ENCODE measurements at regions not wholly inside any gene's neighbourhood (a gene's known extent, or its start where the extent isn't known, plus 50 kb on each side); places are given as distances from the start of the nearest gene placed in this dataset.

DNA sequence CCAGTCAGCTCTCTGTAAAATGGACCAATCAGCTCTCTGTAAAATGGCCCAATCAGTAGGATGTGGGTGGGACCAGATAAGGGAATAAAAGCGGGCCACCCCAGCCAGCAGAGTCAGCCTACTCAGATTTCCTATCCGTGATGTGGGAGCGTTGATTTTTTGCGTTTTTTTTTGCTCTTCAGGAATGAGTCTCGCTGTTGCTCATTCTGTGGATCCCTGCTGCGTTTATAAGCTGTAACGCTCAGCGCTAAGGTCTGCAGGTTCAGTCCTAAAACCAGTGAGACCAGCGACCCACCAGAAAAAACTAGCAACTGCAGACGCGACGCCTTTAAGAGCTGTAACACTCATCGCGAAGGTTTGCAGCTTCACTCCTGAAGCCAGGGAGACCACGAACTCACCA is 435.7 kb downstream of the SLITRK6 start:
- Histone ChIP-seq H3K27ac (ENCODE audit: insufficient read depth, low read length) (no peak overlapping the region), H3K18ac (ENCODE audit: low read depth, low read length) (no peak overlapping the region), H3K79me1 (ENCODE audit: low read depth in 1 of 2, low read length in 2 of 2) (no peaks in the 10 kb centered on the region), H2AK9ac (replicated peaks; ENCODE audit: low read depth, low read length, poor library complexity) (no peak overlapping the region), H3K27me3 (ENCODE audit: control insufficient read depth, insufficient read depth, low read length) (no peaks in the 10 kb centered on the region), H3K9ac (ENCODE audit: low read depth, low read length) (no peak overlapping the region), H2BK15ac (ENCODE audit: low read depth, low read length) (no peak overlapping the region), H3K4me3 (ENCODE audit: insufficient read depth, low read depth, low read length) (no peak overlapping the region), H4K8ac (ENCODE audit: low read depth in 2 of 2, low read length in 2 of 2) (no peak overlapping the region), H3K36me3 (ENCODE audit: control insufficient read depth, insufficient read depth, low read length) (no peaks in the 10 kb centered on the region), H4K91ac (ENCODE audit: insufficient read depth, low read depth, low read length) (no peak overlapping the region), H3K4ac (ENCODE audit: low read depth, low read length) (no peak overlapping the region), H3K9me1 (ENCODE audit: insufficient read depth, low read length) (no peaks in the 10 kb centered on the region), H4K5ac (ENCODE audit: low read depth, low read length) (no peak overlapping the region), H3K56ac (ENCODE audit: extremely low read depth, insufficient read depth, low read length) (no peak overlapping the region), H2BK5ac (ENCODE audit: low read depth, low read length, poor library complexity, severe bottlenecking) (no peak overlapping the region), H2BK20ac (ENCODE audit: low read depth, low read length) (no peak overlapping the region), H2AFZ (replicated peaks; ENCODE audit: low read length, poor library complexity) (no peak overlapping the region), H3K23ac (ENCODE audit: low read depth, low read length) (no peak overlapping the region), H3K4me2 (ENCODE audit: low read depth, low read length) (no peak overlapping the region), H2BK120ac (ENCODE audit: low read depth, low read length) (no peak overlapping the region), H2AK5ac (ENCODE audit: low read depth, low read length) (no peak overlapping the region), H4K20me1 (ENCODE audit: insufficient read depth, low read length) (no peaks in the 10 kb centered on the region), H3K4me1 (ENCODE audit: control insufficient read depth, insufficient read depth, low read length) (no peaks in the 10 kb centered on the region), H3K9me3 (ENCODE audit: control insufficient read depth, insufficient read depth, low read length) (no peaks in the 10 kb centered on the region), H3K14ac (replicated peaks; ENCODE audit: low read depth, low read length) (no peak overlapping the region)
- TF ChIP-seq, protein P1, sequence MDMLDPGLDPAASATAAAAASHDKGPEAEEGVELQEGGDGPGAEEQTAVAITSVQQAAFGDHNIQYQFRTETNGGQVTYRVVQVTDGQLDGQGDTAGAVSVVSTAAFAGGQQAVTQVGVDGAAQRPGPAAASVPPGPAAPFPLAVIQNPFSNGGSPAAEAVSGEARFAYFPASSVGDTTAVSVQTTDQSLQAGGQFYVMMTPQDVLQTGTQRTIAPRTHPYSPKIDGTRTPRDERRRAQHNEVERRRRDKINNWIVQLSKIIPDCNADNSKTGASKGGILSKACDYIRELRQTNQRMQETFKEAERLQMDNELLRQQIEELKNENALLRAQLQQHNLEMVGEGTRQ (IDR thresholded peaks at IDR 0.05; ENCODE audit: low read depth, low read length), result no peak
- no peak for TF ChIP-seq BHLHE40 (IDR thresholded peaks at IDR 0.05; ENCODE audit: low read depth, low read length)
- no peak for TF ChIP-seq MAFK (IDR thresholded peaks at IDR 0.05; ENCODE audit: low read depth, low read length)
- no peak for TF ChIP-seq CEBPB (IDR thresholded peaks at IDR 0.05; ENCODE audit: low read depth, low read length)
- no peak for TF ChIP-seq MAZ (IDR thresholded peaks at IDR 0.05; ENCODE audit: borderline replicate concordance, low read depth, low read length)
- CTCF ChIA-PET, result no interaction called here
- in situ Hi-C loops (cut with MboI; ENCODE audit: low sequenced_read_pairs), result no loop called here
- ATAC-seq (ENCODE audit: low read depth) (no peak), DNase-seq (no peak)
- no TSS peak for BruUV-seq (replicated peaks)
- dilution Hi-C loops (cut with HindIII; ENCODE audit: low sequenced_read_pairs, unreplicated experiment), result no loop called here
- 96% methylated on average over 8 of the region's 15 CpGs; no CpG with 5 or more reads in 1 of the 2 experiments for WGBS, 2 experiments (ENCODE audit: extremely low coverage in 2 of 2, insufficient read length in 1 of 2)
- POLR2A ChIA-PET (ENCODE audit: unreplicated experiment), result no interaction called here
- intact Hi-C loops (cut with micrococcal nuclease), result no loop called here

Data from IMR-90 (cell line).